Astrocyte of the spinal cord (primary cell): ENCODE measurements at regions not wholly inside any gene's neighbourhood (a gene's known extent, or its start where the extent isn't known, plus 50 kb on each side); places are given as distances from the start of the nearest gene placed in this dataset.

Experiments
- DNase-seq: peaks from one replicate; pipeline ENCODE4 v3.0.0; 2011; ENCODE audit warnings: low read depth, low spot score
- H3K4me3 ChIP-seq: 2 replicates; pipeline ENCODE4 v1.5.1; 2011; ENCODE audit warnings: low read depth, mild to moderate bottlenecking, low read length, moderate library complexity
- in situ Hi-C: cut with HindIII; loops from 2 replicates; pipeline ENCODE4 v1.10.0; 2017; ENCODE audit warnings: low sequenced_read_pairs
- TF ChIP-seq, protein P1 (sequence below): IDR thresholded peaks from 2 replicates; pipeline ENCODE4 v1.5.1; 2012; ENCODE audit warnings: low read depth, mild to moderate bottlenecking, low read length, inconsistent platforms

GRCh38 chr1:95180371-95180770 lies 53.6 kb upstream of the RWDD3 start:
- in situ Hi-C loops = no loop called here
- H3K4me3 ChIP-seq = no peak overlapping the region
- DNase-seq = no peak
- TF ChIP-seq, protein P1, sequence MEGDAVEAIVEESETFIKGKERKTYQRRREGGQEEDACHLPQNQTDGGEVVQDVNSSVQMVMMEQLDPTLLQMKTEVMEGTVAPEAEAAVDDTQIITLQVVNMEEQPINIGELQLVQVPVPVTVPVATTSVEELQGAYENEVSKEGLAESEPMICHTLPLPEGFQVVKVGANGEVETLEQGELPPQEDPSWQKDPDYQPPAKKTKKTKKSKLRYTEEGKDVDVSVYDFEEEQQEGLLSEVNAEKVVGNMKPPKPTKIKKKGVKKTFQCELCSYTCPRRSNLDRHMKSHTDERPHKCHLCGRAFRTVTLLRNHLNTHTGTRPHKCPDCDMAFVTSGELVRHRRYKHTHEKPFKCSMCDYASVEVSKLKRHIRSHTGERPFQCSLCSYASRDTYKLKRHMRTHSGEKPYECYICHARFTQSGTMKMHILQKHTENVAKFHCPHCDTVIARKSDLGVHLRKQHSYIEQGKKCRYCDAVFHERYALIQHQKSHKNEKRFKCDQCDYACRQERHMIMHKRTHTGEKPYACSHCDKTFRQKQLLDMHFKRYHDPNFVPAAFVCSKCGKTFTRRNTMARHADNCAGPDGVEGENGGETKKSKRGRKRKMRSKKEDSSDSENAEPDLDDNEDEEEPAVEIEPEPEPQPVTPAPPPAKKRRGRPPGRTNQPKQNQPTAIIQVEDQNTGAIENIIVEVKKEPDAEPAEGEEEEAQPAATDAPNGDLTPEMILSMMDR = no peak

- no peak for DNase-seq
- H3K4me3 ChIP-seq = no peak overlapping the region
- in situ Hi-C loops = no loop called here
- TF ChIP-seq, protein P1 = no peak
Measured at GRCh38 chr1:95181096-95181495, 52.9 kb upstream of the RWDD3 start.

- in situ Hi-C loops = no loop called here
- TF ChIP-seq, protein P1 = no peak
- no peak overlapping the region for H3K4me3 ChIP-seq
- no peak for DNase-seq
Measured at GRCh38 chr1:95183952-95184351, 50.1 kb upstream of the RWDD3 start.
